Psoas muscle (tissue), 7 donors: ENCODE measurements at regions not wholly inside any gene's neighbourhood (a gene's known extent, or its start where the extent isn't known, plus 50 kb on each side); places are given as distances from the start of the nearest gene placed in this dataset.

Experiments
- ATAC-seq, 4 donors: fragments of 200-7000 bp; cut with Tn5 transposase; one replicate each; pipeline ENCODE4 v1.9.1; 2020; ENCODE audit warnings: moderate library complexity in 3 of 4, mild to moderate bottlenecking in 2 of 4
- DNase-seq, 2 donors: peaks; one replicate each; pipeline ENCODE4 v3.0.0-alpha.2; 2020
- H3K27ac ChIP-seq: fragments of 200-600 bp; one replicate; pipeline ENCODE4 v1.8.0; 2022
- H3K27me3 ChIP-seq, 3 donors: fragments of 200-600 bp in 1 of 3; one replicate each; pipeline versions ENCODE4 v1.6.1 to v1.8.0; 2013 to 2022; ENCODE audit warnings: low read length in 2 of 3, mild to moderate bottlenecking in 2 of 3, moderate library complexity in 1 of 3; ENCODE audit not compliant: insufficient read depth in 3 of 3
- H3K36me3 ChIP-seq, 2 donors: fragments of 200-600 bp in 1 of 2; one replicate each; pipeline versions ENCODE4 v1.6.1 to v1.8.0; 2013 to 2022; ENCODE audit warnings: low read depth in 1 of 2, mild to moderate bottlenecking in 1 of 2, moderate library complexity in 1 of 2; ENCODE audit not compliant: insufficient read depth in 1 of 2
- H3K4me1 ChIP-seq: fragments of 200-600 bp; one replicate; pipeline ENCODE4 v1.8.0; 2022
- H3K4me3 ChIP-seq: fragments of 200-600 bp; one replicate; pipeline ENCODE4 v1.8.0; 2022; ENCODE audit warnings: mild to moderate bottlenecking
- H3K9me3 ChIP-seq: fragments of 200-600 bp; one replicate; pipeline ENCODE4 v1.8.0; 2022
- CTCF ChIP-seq: fragments of 200-600 bp; IDR thresholded peaks from one replicate; pipeline ENCODE4 v1.8.0; 2022; ENCODE audit warnings: antibody characterized with exemption
- WGBS, 3 donors: extraction: QIAGEN DNeasy Blood & Tissue Kit; methylation state at CpG; one replicate each; pipeline versions ENCODE4 v1.1.6 to v1.1.7; 2013; 5-methylcytosine and 5-hydroxymethylcytosine counted together
- intact Hi-C, 2 donors: fragments of 100-400 bp; cut with DNase I; formaldehyde crosslinking; loops; one replicate each; pipeline versions ENCODE4 v1.11.0 to v1.14.2; 2022
- donor health status: healthy with polysubstance abuse.
- donor health status: DM: no; HTN: no; CAD: no; lungs with moderate emphysema.
- donor health status: Bipolar disorder and iron deficiency.
- donor health status: healthy.
- donor health status: DM: yes; HTN: yes; CAD: no.
- donor health status: DM: no; HTN: no; CAD: no.
- donor health status: DM: yes; HTN: yes; CAD: no.

GRCh38 chr16:86405319-86405718 lies 105.0 kb upstream of the FOXF1 start:
- intact Hi-C loops, result no loop called here
- WGBS, 3 donors, result 55 to 65% (median 63%) methylated on average over 12 of the region's 12 CpGs
- Histone ChIP-seq H3K36me3 (no peaks in the 10 kb centered on the region), H3K4me1 (no peaks in the 10 kb centered on the region), H3K4me3 (no peak overlapping the region), H3K27ac (no peak overlapping the region), H3K27me3 (peaks cover 0 to 27% (median 8%) of the 10 kb centered on the region in 3 donors), H3K9me3 (no peaks in the 10 kb centered on the region)
- no peak for ATAC-seq
- no peak for DNase-seq
- no peak for TF ChIP-seq CTCF

DNA sequence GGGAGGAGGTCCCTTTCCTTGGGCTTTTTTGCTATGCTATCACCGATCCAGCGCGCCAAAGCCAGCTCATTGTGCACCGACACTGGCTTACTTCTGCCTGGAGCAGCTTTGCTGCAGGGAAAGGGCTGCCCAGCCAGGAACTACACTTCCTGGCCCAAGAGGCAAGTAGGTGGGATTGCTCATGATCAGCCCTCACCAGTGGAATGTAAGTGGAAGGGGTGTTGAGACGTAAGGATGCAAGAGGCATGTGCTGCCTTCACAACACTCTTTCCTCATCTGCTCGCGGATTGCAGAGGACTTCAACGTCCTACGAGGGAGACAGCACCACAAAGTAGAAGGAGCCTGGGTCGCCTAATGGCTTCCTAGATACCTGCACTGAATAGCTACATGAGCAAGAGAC lies 104.3 kb upstream of the FOXF1 start:
- WGBS, 3 donors, result 71 to 81% (median 73%) methylated on average over 10 of the region's 10 CpGs
- Histone ChIP-seq H3K36me3 (no peaks in the 10 kb centered on the region), H3K4me3 (no peak overlapping the region), H3K9me3 (no peaks in the 10 kb centered on the region), H3K4me1 (no peaks in the 10 kb centered on the region), H3K27me3 (peaks cover 0 to 27% (median 10%) of the 10 kb centered on the region in 3 donors), H3K27ac (no peak overlapping the region)
- ATAC-seq (no peak), DNase-seq (no peak)
- TF ChIP-seq CTCF, result no peak
- intact Hi-C loops, result no loop called here

DNA sequence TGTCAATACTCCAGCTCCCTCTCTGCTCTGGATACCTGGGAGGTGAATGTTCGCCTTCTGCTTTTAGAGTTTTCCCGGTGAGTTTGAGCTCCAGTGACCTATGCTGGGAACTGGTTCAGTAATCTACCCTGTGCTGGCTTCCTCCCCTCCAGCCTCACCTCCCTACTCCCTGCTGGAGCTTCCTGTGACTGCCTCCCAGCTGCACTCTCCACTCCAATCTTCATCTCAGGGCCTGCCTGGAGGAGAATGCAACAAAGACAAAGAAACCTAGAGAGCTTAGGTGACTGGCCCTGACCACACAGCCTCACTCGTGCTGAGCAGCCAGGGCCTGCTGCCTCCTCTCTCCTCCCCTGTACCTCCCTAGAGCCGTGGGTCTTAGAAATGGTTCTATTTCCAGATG lies 101.6 kb upstream of the FOXF1 start:
- DNase-seq (no peak), ATAC-seq (no peak)
- H3K36me3 ChIP-seq, result no peaks in the 10 kb centered on the region
- no peaks in the 10 kb centered on the region for H3K9me3 ChIP-seq
- H3K4me1 ChIP-seq, result no peaks in the 10 kb centered on the region
- H3K4me3 ChIP-seq, result no peak overlapping the region
- WGBS, 3 donors, result 45 to 48% (median 48%) methylated on average over 4 of the region's 4 CpGs
- no peak for TF ChIP-seq CTCF
- intact Hi-C loops, result no loop called here
- peaks cover 0 to 12% (median 5%) of the 10 kb centered on the region in 3 donors for H3K27me3 ChIP-seq
- H3K27ac ChIP-seq, result no peak overlapping the region

- no peak for DNase-seq
- ATAC-seq, result no peak
- WGBS, 3 donors, result 82 to 93% (median 88%) methylated on average over 2 of the region's 2 CpGs
- H3K27me3 ChIP-seq, result peaks cover 0 to 9% (median 5%) of the 10 kb centered on the region in 3 donors
- H3K36me3 ChIP-seq, result no peaks in the 10 kb centered on the region
- no peak overlapping the region for H3K4me3 ChIP-seq
- H3K4me1 ChIP-seq, result no peaks in the 10 kb centered on the region
- H3K9me3 ChIP-seq, result no peaks in the 10 kb centered on the region
- no peak for TF ChIP-seq CTCF
- H3K27ac ChIP-seq, result no peak overlapping the region
- intact Hi-C loops, result no loop called here
Measured at GRCh38 chr16:86410081-86410480, 100.2 kb upstream of the FOXF1 start.

DNA sequence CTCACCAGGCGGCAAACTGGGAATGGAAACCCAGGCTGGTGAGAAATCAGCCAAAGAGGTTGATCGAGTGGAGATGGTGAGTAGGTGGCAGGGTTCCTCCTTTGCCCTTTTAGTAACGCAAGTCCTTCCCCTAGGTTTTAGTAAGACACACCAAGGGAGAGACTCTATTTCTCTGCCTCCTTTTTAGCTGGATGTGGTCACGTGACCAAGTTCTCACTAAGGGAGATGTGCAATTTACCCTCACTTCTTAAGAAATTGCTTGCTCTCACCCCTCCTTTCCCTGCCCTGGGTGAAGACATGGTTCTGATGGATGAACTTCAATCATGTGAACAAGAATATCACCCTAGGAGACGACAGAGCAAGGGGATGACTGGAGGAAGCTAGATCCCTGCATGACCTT lies 99.8 kb upstream of the FOXF1 start:
- ATAC-seq, result no peak
- Histone ChIP-seq H3K9me3 (no peaks in the 10 kb centered on the region), H3K4me3 (no peak overlapping the region), H3K36me3 (no peaks in the 10 kb centered on the region), H3K27me3 (peaks cover 0 to 5% (median 4%) of the 10 kb centered on the region in 3 donors), H3K4me1 (no peaks in the 10 kb centered on the region), H3K27ac (no peak overlapping the region)
- no peak for TF ChIP-seq CTCF
- intact Hi-C loops, result no loop called here
- WGBS, 3 donors, result 83 to 90% (median 84%) methylated on average over 5 of the region's 5 CpGs
- no peak for DNase-seq
